ENCODE measurements at regions not wholly inside any gene's neighbourhood (a gene's known extent, or its start where the extent isn't known, plus 50 kb on each side); places are given as distances from the start of the nearest gene placed in this dataset.

DNA sequence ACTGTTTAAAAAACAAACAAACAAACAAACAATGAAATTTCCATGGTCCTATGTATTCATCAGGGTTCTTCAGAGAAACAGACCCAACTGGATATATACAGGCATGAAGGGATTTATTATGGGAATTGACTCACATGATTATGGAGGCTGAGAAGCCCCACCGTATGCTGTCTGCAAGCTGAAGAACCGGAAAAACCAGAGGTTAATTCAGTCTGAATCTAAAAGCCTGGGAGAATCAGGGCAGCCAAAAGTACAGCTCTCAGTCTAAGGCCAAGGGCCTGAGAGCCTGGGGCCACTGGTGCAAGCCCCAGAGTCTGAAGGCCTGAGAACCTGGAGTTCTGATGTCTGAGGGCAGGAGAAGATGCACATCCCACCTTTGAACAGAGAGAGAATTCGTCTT, 163.5 kb downstream of the MDFIC start:
- TF ChIP-seq, protein P1, sequence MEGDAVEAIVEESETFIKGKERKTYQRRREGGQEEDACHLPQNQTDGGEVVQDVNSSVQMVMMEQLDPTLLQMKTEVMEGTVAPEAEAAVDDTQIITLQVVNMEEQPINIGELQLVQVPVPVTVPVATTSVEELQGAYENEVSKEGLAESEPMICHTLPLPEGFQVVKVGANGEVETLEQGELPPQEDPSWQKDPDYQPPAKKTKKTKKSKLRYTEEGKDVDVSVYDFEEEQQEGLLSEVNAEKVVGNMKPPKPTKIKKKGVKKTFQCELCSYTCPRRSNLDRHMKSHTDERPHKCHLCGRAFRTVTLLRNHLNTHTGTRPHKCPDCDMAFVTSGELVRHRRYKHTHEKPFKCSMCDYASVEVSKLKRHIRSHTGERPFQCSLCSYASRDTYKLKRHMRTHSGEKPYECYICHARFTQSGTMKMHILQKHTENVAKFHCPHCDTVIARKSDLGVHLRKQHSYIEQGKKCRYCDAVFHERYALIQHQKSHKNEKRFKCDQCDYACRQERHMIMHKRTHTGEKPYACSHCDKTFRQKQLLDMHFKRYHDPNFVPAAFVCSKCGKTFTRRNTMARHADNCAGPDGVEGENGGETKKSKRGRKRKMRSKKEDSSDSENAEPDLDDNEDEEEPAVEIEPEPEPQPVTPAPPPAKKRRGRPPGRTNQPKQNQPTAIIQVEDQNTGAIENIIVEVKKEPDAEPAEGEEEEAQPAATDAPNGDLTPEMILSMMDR (IDR thresholded peaks at IDR 0.05; ENCODE audit: low read depth, low read length, poor library complexity, severe bottlenecking): no peak
- TF ChIP-seq EZH2phosphoT487 (IDR thresholded peaks at IDR 0.05; ENCODE audit: borderline replicate concordance, low read length): no peak
